GM12878 (cell line): ENCODE measurements at regions not wholly inside any gene's neighbourhood (a gene's known extent, or its start where the extent isn't known, plus 50 kb on each side); places are given as distances from the start of the nearest gene placed in this dataset.

ENCODE experiments used
- ATAC-seq: fragments of 200-7000 bp; cut with Tn5 transposase; 3 replicates; pipeline ENCODE4 v1.9.1; 2020; ENCODE audit warnings: mild to moderate bottlenecking, moderate library complexity
- BruUV-seq: library from RNA; stranded (reverse); fragments of 400-500 nt; replicated peaks from 2 replicates; lab custom pipeline; 2021; lab: Mats Ljungman, UMichigan
- CTCF ChIA-PET: fragments of 300-600 bp; sonication (Branson Sonifier 250); formaldehyde crosslinking; extraction: SDS; loops from one replicate; lab custom pipeline; 2021; ENCODE audit warnings: inconsistent platforms; lab: Yijun Ruan, JAX
- POLR2A ChIA-PET: fragments of 350-600 bp; formaldehyde crosslinking; extraction: SDS; loops from one replicate; lab custom pipeline; 2021; ENCODE audit warnings: inconsistent platforms; lab: Charles Lee
- RAD21 ChIA-PET: fragments of 300-600 bp; sonication (Branson Sonifier 250); formaldehyde crosslinking; loops from one replicate; lab custom pipeline; 2023; ENCODE audit warnings: antibody characterized with exemption; ENCODE audit not compliant: unreplicated experiment; lab: Charles Lee
- SMC1A ChIA-PET: fragments of 300-600 bp; sonication (Branson Sonifier 250); formaldehyde crosslinking; loops from one replicate; lab custom pipeline; 2023; ENCODE audit not compliant: unreplicated experiment, uncharacterized antibody; lab: Charles Lee
- DNase-seq: peaks from one replicate; pipeline ENCODE4 v3.0.0-alpha.2; 2011; ENCODE audit warnings: low read depth, low spot score
- FAIRE-seq: peaks from 3 replicates; lab custom pipeline; 2011; peaks lifted over from hg19 to GRCh38; lab: Jason Lieb, UNC
- H2AFZ ChIP-seq: 2 replicates; pipeline ENCODE4 v1.6.0; 2011; ENCODE audit warnings: low read depth, low read length, control low read depth; ENCODE audit not compliant: control insufficient read depth
- H3K27ac ChIP-seq: 2 replicates; pipeline ENCODE4 v1.5.1; 2011; ENCODE audit warnings: control low read depth; ENCODE audit not compliant: control insufficient read depth, insufficient read depth
- H3K27me3 ChIP-seq, 2 experiments: replicated peaks in 1 of 2; 2 replicates each; pipeline versions ENCODE4 v1.6.0 to v1.6.1; 2011; ENCODE audit warnings: low read length in 1 of 2; ENCODE audit not compliant: control insufficient read depth in 2 of 2, insufficient read depth in 2 of 2
- H3K36me3 ChIP-seq, 2 experiments: 2 replicates each; pipeline ENCODE4 v1.5.1; 2011; ENCODE audit warnings: low read length in 1 of 2; ENCODE audit not compliant: control insufficient read depth in 2 of 2, insufficient read depth in 2 of 2
- H3K4me1 ChIP-seq: 2 replicates; pipeline ENCODE4 v1.6.1; 2011; ENCODE audit warnings: mild to moderate bottlenecking, low read length, moderate library complexity, mixed read lengths; ENCODE audit not compliant: control insufficient read depth, insufficient read depth
- H3K4me2 ChIP-seq: 2 replicates; pipeline ENCODE4 v1.6.0; 2011; ENCODE audit warnings: control low read depth; ENCODE audit not compliant: control insufficient read depth, insufficient read depth
- H3K4me3 ChIP-seq: fragments of 200-600 bp; sonication (generic); 2 replicates; pipeline ENCODE4 v1.5.1; 2016
- H3K79me2 ChIP-seq: 2 replicates; pipeline ENCODE4 v1.6.0; 2011; ENCODE audit warnings: low read length; ENCODE audit not compliant: control insufficient read depth, insufficient read depth
- H3K9ac ChIP-seq: 2 replicates; pipeline ENCODE4 v1.8.0; 2011; ENCODE audit warnings: low read length, control low read depth, mixed read lengths; ENCODE audit not compliant: control insufficient read depth, insufficient read depth
- H3K9me3 ChIP-seq: replicated peaks from 3 replicates; pipeline ENCODE4 v1.5.1; 2011; ENCODE audit warnings: mild to moderate bottlenecking, low read length; ENCODE audit not compliant: control insufficient read depth, insufficient read depth
- H4K20me1 ChIP-seq: 2 replicates; pipeline ENCODE4 v1.6.0; 2011; ENCODE audit not compliant: control insufficient read depth, insufficient read depth
- BMI1 ChIP-seq: fragments of 450-650 bp; IDR thresholded peaks from 2 replicates; pipeline ENCODE4 v1.6.1; 2016; ENCODE audit warnings: mild to moderate bottlenecking, moderate library complexity, borderline replicate concordance
- ETV6 ChIP-seq, 2 experiments: fragments of 450-650 bp in 1 of 2; IDR thresholded peaks in 1 of 2; conservative IDR thresholded peaks in 1 of 2; 2 replicates each; pipeline ENCODE4 v1.6.1; 2014; ENCODE audit warnings: antibody characterized with exemption in 1 of 2, borderline replicate concordance in 1 of 2, low read depth in 1 of 2, mild to moderate bottlenecking in 1 of 2, moderate library complexity in 1 of 2
- IKZF1 ChIP-seq: fragments of 450-650 bp; conservative IDR thresholded peaks from 2 replicates; pipeline ENCODE4 v1.6.1; 2017; ENCODE audit warnings: antibody characterized with exemption, mild to moderate bottlenecking
- RUNX3 ChIP-seq: IDR thresholded peaks from 2 replicates; pipeline ENCODE4 v1.6.1; 2012; ENCODE audit warnings: low read length, inconsistent platforms
- WGBS: methylation state at CpG from one replicate; pipeline ENCODE4 v1.1.6; 2016; ENCODE audit warnings: low lambda C conversion rate; ENCODE audit not compliant: insufficient replicate concordance, insufficient coverage; ENCODE audit errors: missing lambda C conversion rate; 5-methylcytosine and 5-hydroxymethylcytosine counted together
- in situ Hi-C: fragments of 300-500 bp; cut with MboI; formaldehyde crosslinking; loops from 9 replicates; pipeline ENCODE4 v1.14.3; 2018; ENCODE audit warnings: mixed read lengths
- intact Hi-C: fragments of 100-400 bp; cut with micrococcal nuclease; formaldehyde crosslinking; loops from one replicate; pipeline ENCODE4 v1.14.2; 2022; ENCODE audit not compliant: unreplicated experiment
- TF ChIP-seq, protein P1 (sequence below): fragments of 450-650 bp; formaldehyde crosslinking; IDR thresholded peaks from 2 replicates; pipeline ENCODE4 v1.4.0; 2020; ENCODE audit warnings: mild to moderate bottlenecking, moderate library complexity
- TF ChIP-seq, protein P2 (sequence below): IDR thresholded peaks from 2 replicates; pipeline ENCODE4 v1.6.1; 2012; ENCODE audit warnings: mild to moderate bottlenecking, low read depth, low read length

DNA sequence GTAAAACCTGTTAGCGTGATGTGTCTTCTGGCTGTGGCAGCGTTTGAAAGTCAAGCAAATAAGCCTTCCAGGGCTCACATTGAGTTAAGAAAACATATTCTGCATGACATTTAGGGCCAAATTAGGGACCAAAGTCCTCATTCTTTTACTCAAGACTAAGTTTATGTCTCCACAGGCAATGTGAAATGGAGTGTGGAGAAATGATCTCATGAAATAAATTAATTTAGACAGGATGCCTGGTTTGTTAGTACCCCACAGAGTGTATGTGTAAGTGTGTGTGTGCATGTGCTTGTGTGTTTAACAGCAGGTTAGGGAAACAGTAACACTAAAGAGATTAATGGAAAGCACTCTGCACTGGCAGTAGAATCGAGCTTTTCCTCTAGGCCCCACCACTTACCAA is 82.9 kb upstream of the SNX2 start:
- in situ Hi-C loops = no loop called here
- no peaks in the 10 kb centered on the region for H3K27me3 ChIP-seq
- no peak for ATAC-seq
- ChIA-PET POLR2A (no interaction called here), SMC1A (no interaction called here), RAD21 (no interaction called here)
- no peak overlapping the region for H3K27ac ChIP-seq
- 48% methylated on average over 3 of the region's 3 CpGs for WGBS
- H3K4me3 ChIP-seq = no peak overlapping the region
- intact Hi-C loops = no loop called here
- H3K36me3 ChIP-seq = no peaks in the 10 kb centered on the region
- H3K4me1 ChIP-seq = peaks cover 1% of the 10 kb centered on the region
- no peak overlapping the region for H3K9ac ChIP-seq
- H3K79me2 ChIP-seq = no peaks in the 10 kb centered on the region
- TF ChIP-seq ETV6 (conservative IDR thresholded peaks at IDR 0.05 in 1 of 2, IDR thresholded peaks at IDR 0.05 in 1 of 2; ENCODE audit: borderline replicate concordance in 1 of 2, low read depth in 1 of 2) = no peak
- TF ChIP-seq, all 136 proteins: peak for 0
- Histone ChIP-seq H2AFZ (no peak overlapping the region), H3K9me3 (no peaks in the 10 kb centered on the region; the same call in 2 of the 3 replicates), H4K20me1 (no peaks in the 10 kb centered on the region), H3K4me2 (no peak overlapping the region)
- no TSS peak for BruUV-seq
- CTCF ChIA-PET = interaction anchor here (1.0 kb wide), 1 partner anchor 12 kb away, joined by 3 read pairs; no protein-coding TSS in a partner anchor
- FAIRE-seq (no peak), DNase-seq (no peak)

DNA sequence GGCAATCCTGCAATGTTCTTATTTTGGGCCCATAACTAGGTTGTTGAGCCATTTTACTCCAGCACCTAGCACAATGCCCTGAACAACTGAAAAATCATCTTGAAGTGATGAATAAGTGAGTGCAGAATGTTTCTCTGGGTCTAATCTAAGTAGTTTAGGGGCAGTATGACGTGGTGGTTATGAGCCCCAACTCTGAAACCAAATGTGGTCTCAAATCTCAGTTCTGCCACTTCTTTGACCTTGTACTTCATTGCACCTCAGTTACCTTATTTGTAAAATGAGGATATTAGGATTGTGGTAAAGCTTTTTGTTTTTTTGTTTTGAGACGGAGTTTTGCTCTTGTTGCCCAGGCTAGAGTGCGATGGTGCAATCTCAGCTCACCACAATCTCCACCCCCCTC is 80.9 kb upstream of the SNX2 start:
- ATAC-seq (peak; percentile 61), DNase-seq (no peak), FAIRE-seq (no peak)
- CTCF ChIA-PET = interaction anchor here (2.5 kb wide), 1 partner anchor 10 kb away, joined by 13 read pairs; no protein-coding TSS in a partner anchor
- 2% methylated on average over 3 of the region's 3 CpGs for WGBS
- no peak overlapping the region for H3K27ac ChIP-seq
- H3K36me3 ChIP-seq = no peaks in the 10 kb centered on the region
- no peak overlapping the region for H3K4me3 ChIP-seq
- POLR2A ChIA-PET = no interaction called here
- RAD21 ChIA-PET = no interaction called here
- H3K27me3 ChIP-seq = no peaks in the 10 kb centered on the region
- in situ Hi-C loops (no loop called here), intact Hi-C loops (no loop called here)
- H3K4me1 ChIP-seq = peaks cover 6% of the 10 kb centered on the region
- H3K79me2 ChIP-seq = no peaks in the 10 kb centered on the region
- no peaks in the 10 kb centered on the region for H4K20me1 ChIP-seq
- no peaks in the 10 kb centered on the region; the same call in 2 of the 3 replicates for H3K9me3 ChIP-seq
- SMC1A ChIA-PET = interaction anchor here (0.7 kb wide), 1 partner anchor 10 kb away, joined by 3 read pairs; no protein-coding TSS in a partner anchor
- no peak overlapping the region for H3K9ac ChIP-seq
- H2AFZ ChIP-seq = no peak overlapping the region
- no TSS peak for BruUV-seq
- no peak overlapping the region for H3K4me2 ChIP-seq
- TF ChIP-seq, protein P1, sequence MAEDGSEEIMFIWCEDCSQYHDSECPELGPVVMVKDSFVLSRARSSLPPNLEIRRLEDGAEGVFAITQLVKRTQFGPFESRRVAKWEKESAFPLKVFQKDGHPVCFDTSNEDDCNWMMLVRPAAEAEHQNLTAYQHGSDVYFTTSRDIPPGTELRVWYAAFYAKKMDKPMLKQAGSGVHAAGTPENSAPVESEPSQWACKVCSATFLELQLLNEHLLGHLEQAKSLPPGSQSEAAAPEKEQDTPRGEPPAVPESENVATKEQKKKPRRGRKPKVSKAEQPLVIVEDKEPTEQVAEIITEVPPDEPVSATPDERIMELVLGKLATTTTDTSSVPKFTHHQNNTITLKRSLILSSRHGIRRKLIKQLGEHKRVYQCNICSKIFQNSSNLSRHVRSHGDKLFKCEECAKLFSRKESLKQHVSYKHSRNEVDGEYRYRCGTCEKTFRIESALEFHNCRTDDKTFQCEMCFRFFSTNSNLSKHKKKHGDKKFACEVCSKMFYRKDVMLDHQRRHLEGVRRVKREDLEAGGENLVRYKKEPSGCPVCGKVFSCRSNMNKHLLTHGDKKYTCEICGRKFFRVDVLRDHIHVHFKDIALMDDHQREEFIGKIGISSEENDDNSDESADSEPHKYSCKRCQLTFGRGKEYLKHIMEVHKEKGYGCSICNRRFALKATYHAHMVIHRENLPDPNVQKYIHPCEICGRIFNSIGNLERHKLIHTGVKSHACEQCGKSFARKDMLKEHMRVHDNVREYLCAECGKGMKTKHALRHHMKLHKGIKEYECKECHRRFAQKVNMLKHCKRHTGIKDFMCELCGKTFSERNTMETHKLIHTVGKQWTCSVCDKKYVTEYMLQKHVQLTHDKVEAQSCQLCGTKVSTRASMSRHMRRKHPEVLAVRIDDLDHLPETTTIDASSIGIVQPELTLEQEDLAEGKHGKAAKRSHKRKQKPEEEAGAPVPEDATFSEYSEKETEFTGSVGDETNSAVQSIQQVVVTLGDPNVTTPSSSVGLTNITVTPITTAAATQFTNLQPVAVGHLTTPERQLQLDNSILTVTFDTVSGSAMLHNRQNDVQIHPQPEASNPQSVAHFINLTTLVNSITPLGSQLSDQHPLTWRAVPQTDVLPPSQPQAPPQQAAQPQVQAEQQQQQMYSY (CRISPR knock-in tag) = no peak
- TF ChIP-seq RUNX3 = peak; percentile 66
- no peak for TF ChIP-seq BMI1
- TF ChIP-seq IKZF1 = no peak
- TF ChIP-seq, protein P2, sequence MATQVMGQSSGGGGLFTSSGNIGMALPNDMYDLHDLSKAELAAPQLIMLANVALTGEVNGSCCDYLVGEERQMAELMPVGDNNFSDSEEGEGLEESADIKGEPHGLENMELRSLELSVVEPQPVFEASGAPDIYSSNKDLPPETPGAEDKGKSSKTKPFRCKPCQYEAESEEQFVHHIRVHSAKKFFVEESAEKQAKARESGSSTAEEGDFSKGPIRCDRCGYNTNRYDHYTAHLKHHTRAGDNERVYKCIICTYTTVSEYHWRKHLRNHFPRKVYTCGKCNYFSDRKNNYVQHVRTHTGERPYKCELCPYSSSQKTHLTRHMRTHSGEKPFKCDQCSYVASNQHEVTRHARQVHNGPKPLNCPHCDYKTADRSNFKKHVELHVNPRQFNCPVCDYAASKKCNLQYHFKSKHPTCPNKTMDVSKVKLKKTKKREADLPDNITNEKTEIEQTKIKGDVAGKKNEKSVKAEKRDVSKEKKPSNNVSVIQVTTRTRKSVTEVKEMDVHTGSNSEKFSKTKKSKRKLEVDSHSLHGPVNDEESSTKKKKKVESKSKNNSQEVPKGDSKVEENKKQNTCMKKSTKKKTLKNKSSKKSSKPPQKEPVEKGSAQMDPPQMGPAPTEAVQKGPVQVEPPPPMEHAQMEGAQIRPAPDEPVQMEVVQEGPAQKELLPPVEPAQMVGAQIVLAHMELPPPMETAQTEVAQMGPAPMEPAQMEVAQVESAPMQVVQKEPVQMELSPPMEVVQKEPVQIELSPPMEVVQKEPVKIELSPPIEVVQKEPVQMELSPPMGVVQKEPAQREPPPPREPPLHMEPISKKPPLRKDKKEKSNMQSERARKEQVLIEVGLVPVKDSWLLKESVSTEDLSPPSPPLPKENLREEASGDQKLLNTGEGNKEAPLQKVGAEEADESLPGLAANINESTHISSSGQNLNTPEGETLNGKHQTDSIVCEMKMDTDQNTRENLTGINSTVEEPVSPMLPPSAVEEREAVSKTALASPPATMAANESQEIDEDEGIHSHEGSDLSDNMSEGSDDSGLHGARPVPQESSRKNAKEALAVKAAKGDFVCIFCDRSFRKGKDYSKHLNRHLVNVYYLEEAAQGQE = no peak
